ENCODE measurements at regions not wholly inside any gene's neighbourhood (a gene's known extent, or its start where the extent isn't known, plus 50 kb on each side); places are given as distances from the start of the nearest gene placed in this dataset.
"Not testable (repeated sequence)": the region's sequence is repeated elsewhere in the genome, so short reads cannot be mapped to it uniquely, and the experiment has no call there.

DNA sequence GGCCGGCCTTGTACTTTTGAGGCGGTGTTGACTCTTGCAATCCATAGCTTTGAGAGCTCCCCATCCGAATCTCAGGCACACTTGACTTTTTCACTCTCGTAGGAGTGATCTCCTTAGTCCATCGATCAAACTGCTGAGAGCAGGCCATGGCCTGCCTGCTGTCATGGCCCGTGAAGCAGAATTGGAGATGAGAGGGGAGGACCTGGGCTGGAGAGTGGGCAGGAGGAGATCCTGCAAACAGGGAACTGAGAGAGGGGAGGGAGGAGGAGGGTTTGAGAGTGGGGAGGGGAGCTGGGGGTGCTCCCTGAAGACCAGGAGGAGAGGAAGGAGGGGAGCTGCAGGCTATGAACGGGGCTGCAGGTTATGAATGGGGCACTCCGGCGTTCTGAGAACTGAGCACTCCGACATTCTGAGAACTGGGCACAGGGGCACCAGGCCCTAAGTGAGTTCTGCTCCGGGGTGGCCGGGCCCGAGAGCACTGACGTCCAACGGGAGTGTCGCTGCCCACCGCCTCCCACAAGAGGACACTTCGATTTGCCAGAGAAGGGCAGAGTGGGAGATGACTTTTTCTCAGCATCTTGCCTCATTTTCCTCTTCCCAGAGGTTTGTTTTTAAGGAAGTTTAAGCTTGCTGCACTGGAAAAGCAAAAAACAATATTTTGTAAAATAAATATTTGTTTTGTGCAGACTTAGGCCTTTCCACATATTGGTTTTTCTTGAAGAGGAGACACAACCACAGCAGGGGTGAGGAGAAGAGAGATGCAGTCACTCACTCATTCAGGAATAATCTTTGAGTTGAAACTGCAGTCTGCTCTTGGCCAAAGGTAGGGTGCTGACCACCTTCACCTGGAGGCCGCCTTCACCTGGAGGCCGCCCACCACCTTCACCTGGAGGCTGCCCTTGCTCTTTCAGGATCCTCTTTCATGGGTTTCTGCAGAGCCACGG is 194.2 kb downstream of the NPIPB11 start:
- DNase-seq: not testable (repeated sequence)

DNA sequence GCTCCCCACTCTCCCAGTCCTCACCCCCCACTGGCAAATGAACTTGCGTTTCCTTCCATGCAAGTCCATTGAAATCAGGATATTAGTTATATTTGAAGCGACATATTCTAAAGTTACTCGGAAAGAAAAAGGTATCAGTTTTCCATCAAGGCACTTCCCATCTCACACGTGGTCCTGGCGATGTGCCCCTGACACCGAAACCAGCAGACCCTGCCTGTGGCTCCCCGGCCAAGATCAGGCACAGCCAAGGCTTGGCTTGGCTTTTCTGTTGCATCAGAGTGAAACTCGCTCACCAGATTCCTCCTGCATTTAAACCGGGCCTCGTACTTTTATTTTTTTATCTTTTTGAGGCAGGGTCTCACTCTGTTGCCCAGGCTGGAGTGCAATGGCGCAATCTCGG is 195.1 kb downstream of the NPIPB11 start:
- DNase-seq: not testable (repeated sequence)

DNA sequence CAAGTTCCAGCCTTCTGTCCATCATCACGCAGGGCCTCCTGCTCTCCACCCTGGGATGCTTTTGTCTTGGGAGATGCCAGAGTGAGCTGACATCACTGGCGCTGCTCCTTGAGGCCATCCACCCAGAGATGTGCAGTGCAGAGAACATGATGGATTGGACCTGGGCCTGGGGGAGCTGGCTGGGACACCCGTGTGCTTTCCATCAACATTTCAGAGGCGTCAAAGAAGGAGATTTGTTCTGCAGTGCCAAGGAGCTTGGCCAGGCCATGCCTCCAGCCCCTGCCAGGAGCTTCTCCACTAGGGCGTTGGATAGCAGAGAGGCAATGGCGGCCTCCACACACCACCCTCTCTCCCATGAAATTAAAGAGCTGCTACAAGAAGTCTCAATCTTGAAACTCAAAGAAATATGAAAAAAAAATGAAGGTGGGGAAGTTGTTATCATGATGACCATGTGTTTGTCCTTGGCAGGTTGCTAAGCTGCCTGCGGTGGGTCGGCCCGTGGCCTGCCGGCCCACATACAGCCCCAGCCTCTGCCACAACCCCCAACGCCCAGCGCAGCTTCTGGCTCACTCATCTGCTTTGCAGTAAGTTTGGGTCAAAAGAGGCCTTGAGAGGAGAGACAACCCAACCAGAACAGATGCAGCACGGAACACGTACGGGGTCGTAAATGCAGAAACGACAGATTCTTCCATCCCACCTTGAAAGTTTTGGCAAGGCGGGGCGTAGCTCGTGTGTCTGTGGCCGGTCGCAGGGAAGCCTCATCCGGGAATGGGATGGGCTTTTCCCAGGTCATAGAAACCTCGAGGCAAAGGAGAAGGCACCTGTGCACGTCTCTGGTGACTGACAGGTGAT is 196.0 kb downstream of the NPIPB11 start:
- DNase-seq: not testable (repeated sequence)

DNA sequence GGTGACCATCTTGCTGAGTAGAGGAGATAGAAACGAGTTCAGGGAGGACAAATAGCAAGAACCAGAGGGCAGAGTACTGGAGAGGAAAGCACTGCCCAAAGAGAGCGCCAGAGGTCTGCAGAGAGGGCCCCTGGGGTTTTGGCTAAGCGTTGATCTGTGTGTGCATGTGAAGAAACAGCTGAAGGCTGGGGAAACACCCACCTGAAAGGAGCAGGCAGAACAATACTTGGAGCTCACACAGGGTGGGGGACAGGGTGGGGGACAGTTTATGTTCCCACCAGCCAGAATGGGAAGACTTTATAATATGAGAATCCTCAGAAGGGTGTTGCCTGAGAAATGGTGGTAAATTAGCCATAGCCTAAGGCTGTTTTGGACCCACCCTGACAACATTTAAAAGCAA is 200.4 kb downstream of the NPIPB11 start:
- DNase-seq: not testable (repeated sequence)

DNA sequence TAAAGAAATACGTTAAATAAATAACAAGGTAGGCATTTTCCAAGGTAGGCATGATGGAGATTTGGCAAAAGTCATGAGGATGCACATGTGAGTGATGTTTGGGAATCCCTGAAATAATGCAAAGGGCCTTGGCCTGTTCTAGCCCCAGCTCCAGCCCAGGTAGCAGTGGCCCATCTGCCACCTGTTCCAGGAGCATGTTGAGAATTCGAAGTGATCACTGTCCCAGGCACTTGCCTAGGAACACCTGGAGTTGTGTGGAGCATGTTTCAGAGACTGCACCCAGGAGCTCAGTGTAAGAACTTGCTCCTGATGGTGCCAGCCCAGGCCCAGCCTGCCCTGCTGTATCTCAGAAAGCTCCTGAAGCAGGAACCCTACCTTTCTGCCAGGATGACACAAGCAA is 201.4 kb downstream of the NPIPB11 start:
- not testable (repeated sequence) for DNase-seq

DNA sequence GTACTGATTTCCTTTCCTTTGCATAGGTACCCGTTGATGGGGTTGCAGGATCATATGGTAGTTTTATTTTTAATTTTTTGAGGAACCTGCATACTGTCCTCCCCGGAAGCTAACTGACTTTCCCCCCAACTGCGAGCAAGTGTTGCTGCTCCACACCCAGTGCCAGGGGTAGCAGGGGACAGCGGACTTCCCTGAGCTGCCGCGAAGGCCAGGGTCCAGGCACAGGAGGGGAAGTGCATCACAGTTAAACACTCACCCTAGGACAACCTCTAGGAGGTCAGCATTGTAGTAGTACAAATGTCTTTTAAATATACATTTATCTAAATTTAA is 201.7 kb downstream of the NPIPB11 start:
- no peak for DNase-seq

DNA sequence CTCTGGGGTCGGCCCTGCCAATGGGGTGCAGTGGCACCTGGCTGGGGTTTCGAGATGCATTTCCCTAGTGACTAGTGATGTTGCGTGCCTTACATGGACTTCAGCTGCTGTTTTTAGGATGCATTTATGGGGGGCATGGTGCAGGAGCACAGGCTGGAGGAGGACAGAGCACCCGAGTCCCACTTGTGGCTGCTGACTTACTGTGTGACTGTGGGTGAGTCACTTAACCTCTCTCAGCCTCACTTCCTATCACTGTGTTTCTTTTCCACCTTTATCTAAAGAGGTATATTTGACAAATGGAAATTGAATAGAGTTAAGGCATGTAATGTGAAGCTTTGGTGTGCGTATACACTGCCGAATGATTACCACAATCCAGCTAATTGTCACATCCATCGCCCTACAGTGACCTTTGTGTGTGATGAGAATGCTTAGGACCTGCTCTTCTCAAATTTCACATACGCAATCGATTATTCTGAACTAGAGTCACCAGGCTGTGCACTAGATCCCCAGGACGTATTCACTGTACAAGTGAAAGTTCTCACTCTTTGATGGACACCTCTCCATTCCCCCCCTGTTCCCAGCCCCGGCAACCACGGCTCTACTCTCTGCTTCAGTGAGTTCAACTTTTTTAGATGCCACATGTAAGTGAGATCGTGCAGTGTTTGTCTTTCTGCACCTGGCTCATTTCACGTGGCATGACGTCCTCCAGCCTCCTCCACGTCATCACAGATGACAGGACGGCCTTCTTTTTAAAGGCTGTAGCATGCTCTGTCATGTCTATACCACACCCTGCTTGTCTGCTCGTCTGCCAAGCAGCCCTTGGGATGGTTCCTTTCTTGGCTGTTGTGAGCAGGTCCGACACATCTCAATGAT is 202.3 kb downstream of the NPIPB11 start:
- DNase-seq: not testable (repeated sequence)

DNA sequence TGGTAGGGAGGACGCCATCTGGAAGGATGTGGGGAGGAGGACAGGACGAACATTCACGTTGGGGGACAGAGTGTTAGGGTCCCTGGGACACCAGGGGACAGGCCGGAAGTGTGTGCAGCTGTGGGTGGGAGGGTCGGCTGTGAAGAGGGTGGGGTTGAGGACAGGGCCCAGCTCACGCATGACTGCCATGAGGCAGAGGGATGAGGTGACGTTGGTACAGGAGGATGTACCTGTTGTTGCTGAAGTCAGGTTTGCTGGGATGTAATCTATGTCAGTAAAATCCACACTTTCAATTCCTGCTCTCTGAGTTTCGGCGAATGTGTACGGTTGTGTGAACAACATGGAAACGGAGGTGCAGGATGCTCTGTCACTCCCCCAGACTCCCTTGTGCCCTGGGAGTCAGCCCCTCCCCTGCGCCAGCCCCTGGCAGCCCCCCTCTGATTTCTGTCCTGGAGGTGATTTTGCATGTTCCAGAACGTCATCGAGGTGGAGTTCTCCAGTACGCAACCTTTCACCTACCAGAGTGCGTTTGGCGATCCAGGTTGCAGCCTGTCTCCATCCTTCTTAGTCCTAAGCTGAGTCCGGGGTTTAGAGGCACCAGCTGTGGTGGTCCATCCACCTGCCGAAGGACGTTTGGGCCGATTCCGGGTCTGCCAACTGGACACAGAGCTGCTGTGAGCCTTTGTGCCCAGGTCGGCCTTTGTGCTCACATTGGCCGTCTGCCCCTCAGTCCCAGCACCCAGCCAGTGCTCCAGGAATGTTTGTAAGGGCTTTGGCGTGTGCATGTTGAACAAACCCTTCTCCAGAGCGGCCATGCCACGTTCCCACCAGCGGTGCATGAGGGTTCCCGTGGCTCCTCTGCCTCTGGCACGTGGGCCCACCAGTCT is 203.2 kb downstream of the NPIPB11 start:
- DNase-seq: not testable (repeated sequence)

DNA sequence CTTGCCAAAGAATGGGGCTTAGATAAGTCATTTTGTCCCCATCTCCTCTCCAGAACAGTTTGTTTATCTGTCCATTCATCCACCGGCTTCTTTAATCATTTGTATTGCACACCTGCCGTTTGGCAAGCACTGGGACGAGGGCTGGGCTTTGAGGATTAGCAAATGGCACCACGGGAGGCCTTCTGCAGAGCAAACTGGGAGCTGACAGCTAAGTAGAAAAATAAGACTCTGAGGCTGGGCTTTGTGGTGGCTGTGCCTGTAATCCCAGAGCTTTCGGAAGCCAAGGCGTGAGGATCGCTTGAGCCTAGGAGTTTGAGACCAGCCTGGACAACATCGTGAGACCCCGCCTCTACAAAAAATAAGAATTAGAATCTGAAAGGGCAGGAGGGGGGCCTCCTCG is 203.9 kb downstream of the NPIPB11 start:
- not testable (repeated sequence) for DNase-seq

DNA sequence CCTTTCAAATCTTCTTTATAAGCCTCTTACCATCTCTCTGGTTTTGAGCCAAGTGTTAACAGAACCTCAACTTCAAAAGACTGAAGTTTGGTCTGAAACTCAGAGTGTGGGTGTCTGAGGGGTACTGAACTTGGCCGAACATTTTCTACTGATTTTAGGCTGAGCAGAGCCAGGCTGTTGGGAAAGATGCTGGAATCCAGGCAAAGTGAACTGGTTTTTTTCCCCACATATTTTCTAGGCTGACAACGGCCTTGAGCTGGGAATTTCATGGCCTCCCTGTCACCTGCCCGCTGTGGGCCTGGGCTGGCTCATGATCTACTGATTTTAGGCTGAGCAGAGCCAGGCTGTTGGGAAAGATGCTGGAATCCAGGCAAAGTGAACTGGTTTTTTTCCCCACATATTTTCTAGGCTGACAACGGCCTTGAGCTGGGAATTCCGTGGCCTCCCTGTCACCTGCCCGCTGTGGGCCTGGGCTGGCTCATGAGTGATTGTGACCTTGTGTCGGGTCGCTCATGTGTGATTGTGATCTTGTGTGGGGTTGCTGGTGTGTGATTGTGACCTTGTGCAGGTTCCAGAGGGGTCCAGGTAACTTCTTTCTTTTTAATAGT is 204.4 kb downstream of the NPIPB11 start:
- DNase-seq: not testable (repeated sequence)

DNA sequence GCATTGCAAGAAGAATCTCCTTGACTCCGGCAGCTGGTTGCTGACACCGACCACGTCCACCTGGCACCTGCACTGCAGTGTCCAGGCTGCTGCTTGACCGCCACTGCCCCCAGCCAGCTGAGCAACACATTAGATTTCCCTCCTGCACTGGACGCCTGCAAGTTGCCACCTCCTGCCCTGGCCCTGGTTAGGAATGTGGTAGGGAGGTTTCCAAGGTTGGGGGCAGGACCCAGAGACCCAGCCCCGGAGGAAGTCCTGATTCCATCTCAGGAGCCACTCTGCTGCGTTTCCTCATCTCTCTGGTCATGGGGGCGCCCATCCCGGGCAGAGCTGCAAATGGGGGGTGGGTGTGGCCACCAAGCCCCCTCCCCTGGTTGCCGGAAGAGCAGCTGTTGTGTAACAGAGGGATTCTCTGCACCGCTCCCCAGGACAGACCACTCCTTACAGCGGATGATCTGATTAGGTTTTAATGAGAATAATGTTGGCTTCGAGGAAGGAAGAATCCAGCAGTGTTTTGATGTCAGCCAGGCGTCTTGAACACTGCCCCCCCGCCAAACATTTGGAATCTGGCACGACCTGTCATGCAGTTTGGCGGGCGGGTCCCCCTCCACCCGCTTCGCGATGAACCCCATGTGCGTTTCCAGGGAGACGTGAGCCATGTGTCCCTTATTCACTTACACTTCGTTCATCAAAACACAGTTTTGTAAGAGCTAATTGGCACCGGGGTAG is 205.1 kb downstream of the NPIPB11 start:
- not testable (repeated sequence) for DNase-seq

DNA sequence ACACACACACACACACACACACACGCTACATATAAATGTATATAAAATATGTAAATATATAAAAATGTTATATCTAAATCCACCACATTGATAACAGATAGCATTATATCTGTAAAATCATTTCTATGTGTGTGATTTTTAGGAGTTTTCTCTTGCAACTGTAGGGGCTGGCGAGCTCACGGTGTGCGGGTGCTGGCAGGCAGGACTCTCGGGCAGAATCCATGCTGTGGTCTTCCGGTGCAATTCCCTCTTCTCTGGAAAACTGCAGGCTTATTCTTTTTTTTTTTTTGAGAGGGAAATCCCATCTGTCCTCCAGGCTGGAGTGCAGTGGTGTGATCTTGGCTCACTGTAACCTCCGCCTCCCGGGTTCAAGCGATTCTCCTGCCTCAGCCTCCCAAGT is 205.8 kb downstream of the NPIPB11 start:
- not testable (repeated sequence) for DNase-seq

DNA sequence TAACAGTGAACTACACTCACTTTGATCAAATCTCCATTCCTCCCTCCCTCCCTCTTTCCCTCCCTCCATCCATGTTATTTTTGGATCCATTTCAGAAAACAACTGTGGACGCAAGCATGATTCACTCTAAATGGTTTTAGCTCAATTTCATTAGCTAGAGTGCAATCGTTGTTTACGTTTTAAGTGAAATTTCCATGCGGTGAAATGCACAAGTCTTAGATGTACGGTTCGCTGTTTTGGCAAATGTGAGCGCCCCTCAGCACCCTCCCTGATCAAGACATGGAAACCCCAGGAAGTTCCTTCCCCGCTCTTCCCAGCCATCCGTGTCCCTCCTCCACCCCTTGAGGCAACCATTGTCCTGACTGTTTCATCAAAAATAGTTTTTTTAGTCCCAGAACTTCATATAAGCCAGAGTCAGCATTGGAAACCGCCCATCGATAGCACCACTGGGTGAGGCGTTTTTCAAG is 206.3 kb downstream of the NPIPB11 start:
- not testable (repeated sequence) for DNase-seq

DNA sequence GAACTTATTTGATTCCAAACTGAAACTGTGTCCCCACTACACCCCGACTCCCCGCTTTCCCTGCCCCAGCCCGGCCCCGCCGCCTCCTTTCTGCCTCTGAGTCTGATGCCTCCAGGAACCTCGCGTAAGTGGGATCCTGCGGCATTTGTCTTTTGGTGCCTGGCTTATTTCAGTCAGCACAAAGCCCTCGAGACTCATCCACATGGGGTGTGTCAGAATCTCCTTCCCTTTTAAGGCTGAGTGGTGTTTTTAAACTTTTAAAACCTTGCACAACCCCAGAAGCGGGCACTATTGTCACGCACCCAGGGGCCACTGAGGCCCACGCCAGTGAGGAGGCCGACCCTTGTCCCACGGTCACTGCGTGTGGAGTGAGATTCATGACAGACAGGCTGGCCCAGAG is 206.9 kb downstream of the NPIPB11 start:
- DNase-seq: not testable (repeated sequence)

DNA sequence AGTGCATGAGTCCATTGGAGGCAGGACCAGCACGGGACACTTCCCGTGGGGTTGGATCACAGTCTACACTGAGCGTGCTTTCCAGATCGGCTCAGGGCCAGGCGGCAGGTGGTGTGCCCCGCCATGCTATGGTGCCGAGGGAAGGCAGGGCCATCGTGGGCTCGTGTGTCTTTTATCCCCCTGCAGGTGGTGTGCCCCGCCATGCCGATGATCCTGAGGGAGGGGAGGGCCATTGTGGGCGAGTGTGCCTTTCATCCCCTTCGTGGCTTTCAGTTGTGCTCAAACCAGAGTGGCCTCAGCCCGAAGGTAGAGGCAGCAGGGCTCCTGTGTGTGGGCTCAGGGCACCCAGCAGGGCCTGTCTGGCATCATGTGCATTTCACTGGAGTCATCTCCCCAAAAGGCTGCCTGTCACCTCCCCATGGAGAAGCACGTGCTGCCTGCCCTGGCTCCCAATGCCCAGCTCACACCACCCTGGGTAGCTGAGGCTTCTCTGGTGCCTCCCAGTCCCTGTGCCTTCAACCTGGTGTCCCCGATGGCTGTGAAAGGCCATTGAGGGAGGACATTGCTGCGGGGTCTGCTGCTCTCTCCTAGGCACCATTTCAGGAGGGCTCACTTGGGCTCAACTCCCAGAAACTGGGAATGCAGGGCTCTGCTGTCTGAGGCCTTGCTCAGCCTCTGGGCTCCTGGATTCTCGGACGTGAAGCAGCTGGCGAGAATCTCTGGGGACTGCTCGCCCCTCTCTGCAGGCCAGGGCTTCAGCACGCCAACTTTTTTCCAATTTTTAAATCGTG is 207.6 kb downstream of the NPIPB11 start:
- DNase-seq: no peak

DNA sequence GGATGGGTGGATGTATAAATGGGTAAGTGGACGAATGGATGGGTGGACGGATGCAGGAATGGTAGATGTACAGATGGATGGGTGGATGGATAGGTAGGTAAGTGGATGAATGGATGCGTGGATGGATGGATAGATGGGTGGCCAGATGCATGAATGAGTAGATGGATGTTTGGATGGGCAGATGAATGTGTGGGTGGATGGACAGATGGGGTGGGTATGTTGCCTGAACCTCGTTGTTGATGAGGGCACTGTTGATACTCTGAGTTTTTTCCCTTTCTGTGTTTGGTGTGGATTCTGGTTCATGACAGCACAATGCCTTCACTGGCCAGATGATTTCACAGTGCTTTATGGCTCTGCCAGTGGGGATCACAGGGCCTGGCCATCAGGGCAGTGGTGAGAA is 208.3 kb downstream of the NPIPB11 start:
- DNase-seq: no peak

DNA sequence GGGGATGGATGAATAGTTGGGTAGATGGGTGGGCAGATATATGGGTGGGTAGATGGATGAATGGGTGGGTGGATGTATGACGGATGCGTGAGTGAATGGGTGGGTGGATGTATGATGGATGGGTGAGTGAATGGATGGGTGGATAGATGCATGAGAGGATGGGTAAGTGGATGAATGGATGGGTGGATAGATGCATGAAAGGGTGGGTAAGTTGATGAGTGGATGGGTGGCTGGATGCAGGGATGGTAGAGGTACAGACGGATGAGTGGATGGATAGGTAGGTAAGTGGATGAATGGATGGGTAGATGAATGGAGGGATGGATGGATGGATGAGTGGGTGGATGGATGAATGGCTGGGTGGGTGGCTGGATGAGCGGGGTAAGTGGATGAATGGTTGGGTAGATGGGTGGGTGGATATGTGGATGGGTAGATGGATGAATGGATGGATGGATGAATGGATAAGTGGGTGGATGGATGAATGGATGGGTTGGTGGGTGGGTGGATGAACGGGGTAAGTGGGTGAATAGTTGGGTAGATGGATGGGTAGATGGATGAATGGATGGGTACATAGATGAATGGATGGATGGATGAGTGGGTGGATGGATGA is 208.9 kb downstream of the NPIPB11 start:
- not testable (repeated sequence) for DNase-seq

DNA sequence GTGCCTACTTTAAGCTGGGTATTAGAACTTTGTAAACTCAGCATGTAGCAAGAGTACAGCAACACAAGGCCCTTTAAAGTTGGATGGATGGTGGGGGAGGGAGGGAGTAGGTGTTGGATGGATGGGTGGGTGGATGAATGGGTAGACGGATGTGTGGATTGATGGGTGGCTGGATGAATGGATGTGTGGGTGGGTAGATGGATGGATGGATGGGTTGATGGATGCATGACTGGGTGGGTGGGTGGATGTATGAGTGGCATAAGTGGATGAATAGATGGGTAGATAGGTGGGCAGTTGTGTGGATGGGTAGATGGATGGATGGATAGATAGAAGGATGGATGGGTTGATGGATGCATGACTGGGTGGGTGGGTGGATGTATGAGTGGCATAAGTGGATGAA is 209.8 kb downstream of the NPIPB11 start:
- not testable (repeated sequence) for DNase-seq

All from activated naive CD4-positive, alpha-beta T cell treated with Interleukin-2 at 50 U/mL for 16 hours (primary cell).